Left ventricle myocardium inferior (tissue), 1 donor: ENCODE measurements at regions not wholly inside any gene's neighbourhood (a gene's known extent, or its start where the extent isn't known, plus 50 kb on each side); places are given as distances from the start of the nearest gene placed in this dataset.

Experiments
- DNase-seq: peaks from one replicate; pipeline ENCODE4 v3.0.0-alpha.2; 2020
- H3K27ac ChIP-seq: fragments of 200-600 bp; replicated peaks from 2 replicates; pipeline ENCODE4 v1.8.0; 2021
- H3K27me3 ChIP-seq: fragments of 200-600 bp; 2 replicates; pipeline ENCODE4 v1.8.0; 2021; ENCODE audit warnings: low read depth
- H3K36me3 ChIP-seq: fragments of 200-600 bp; 2 replicates; pipeline ENCODE4 v1.8.0; 2021
- H3K4me1 ChIP-seq: fragments of 200-600 bp; 2 replicates; pipeline ENCODE4 v1.8.0; 2021
- H3K4me3 ChIP-seq: fragments of 200-600 bp; 2 replicates; pipeline ENCODE4 v1.8.0; 2021; ENCODE audit warnings: mild to moderate bottlenecking, moderate library complexity
- H3K9me3 ChIP-seq: fragments of 200-600 bp; replicated peaks from 2 replicates; pipeline ENCODE4 v1.8.0; 2021
- CTCF ChIP-seq: fragments of 200-600 bp; IDR thresholded peaks from 2 replicates; pipeline ENCODE4 v1.8.0; 2021; ENCODE audit warnings: antibody characterized with exemption, mild to moderate bottlenecking, borderline replicate concordance
- intact Hi-C: fragments of 100-400 bp; cut with micrococcal nuclease; formaldehyde crosslinking; loops from one replicate; pipeline ENCODE4 v1.11.0; 2022
- donor health status: DM: no; HTN: yes; CAD: no; lungs with severe emphysema.

DNA sequence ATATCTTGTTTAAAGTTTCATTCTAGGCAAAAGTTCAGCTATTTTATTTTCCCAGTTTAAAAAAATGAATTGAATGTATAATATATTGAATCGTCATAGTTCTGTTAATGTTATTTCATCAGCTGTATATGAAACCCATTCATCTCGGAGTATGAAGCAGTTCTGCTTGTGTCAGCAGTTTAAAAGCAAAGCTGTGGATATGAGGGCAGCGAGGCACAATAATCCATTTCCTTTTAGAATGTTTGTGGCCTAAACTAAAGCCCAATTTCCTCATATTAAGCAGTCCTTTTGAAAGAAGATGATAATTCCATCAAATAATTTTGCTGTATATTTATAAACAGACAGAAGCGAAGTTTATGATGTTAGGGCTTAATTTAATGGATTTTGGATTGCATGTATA is 300.1 kb downstream of the SAMD5 start:
- Histone ChIP-seq H3K27me3 (no peaks in the 10 kb centered on the region), H3K27ac (no peak overlapping the region), H3K4me1 (no peaks in the 10 kb centered on the region), H3K9me3 (peaks cover 28% of the 10 kb centered on the region), H3K36me3 (no peaks in the 10 kb centered on the region), H3K4me3 (no peak overlapping the region)
- no peak for TF ChIP-seq CTCF
- DNase-seq, result no peak
- intact Hi-C loops, result no loop called here

GRCh38 chr6:147811913-147812629 is 303.6 kb downstream of the SAMD5 start:
- Histone ChIP-seq H3K4me3 (no peak overlapping the region), H3K27ac (no peak overlapping the region), H3K9me3 (peaks cover 10% of the 10 kb centered on the region), H3K4me1 (no peaks in the 10 kb centered on the region), H3K27me3 (no peaks in the 10 kb centered on the region), H3K36me3 (no peaks in the 10 kb centered on the region)
- no peak for DNase-seq
- intact Hi-C loops, result no loop called here
- TF ChIP-seq CTCF, result no peak

- Histone ChIP-seq H3K27me3 (no peaks in the 10 kb centered on the region), H3K27ac (no peak overlapping the region), H3K4me1 (no peaks in the 10 kb centered on the region), H3K36me3 (no peaks in the 10 kb centered on the region), H3K4me3 (no peak overlapping the region), H3K9me3 (no peaks in the 10 kb centered on the region)
- intact Hi-C loops, result no loop called here
- no peak for TF ChIP-seq CTCF
- DNase-seq, result no peak
These were observed 308.7 kb downstream of the SAMD5 start for GRCh38 chr6:147817042-147817689.

- no peak overlapping the region for H3K27ac ChIP-seq
- no peaks in the 10 kb centered on the region for H3K9me3 ChIP-seq
- no peak overlapping the region for H3K4me3 ChIP-seq
- H3K4me1 ChIP-seq, result no peaks in the 10 kb centered on the region
- intact Hi-C loops, result no loop called here
- no peaks in the 10 kb centered on the region for H3K36me3 ChIP-seq
- no peak for TF ChIP-seq CTCF
- no peak for DNase-seq
- no peaks in the 10 kb centered on the region for H3K27me3 ChIP-seq
These were observed 312.0 kb downstream of the SAMD5 start for GRCh38 chr6:147820520-147820919.

DNA sequence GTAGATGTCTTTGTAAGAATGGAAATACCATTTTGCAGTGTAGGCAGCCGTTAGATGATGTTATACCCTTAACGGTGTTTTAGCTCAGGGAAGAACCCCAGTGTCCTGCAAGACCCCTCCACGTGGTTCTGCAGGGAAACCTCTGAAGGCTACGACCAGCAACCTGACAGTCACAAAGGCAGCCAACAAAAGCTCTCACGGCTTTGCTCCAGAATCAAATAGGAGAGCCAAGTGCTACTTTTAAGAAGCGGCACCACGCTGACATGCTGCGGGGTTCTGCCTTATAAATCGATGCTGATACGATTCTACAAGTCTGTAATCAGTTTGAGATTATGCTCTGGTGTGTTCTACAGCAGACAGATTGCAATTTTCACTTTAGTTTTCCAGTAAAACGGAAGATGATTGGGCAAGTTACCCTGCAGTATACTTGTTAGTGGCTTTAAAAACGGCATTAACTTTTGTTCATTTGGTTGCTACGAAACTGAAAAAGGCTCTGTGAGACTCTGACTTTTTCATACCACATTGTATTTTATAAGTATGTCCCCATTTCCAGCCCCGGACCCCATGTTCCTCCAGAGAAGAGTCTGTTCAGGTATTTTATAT is 312.9 kb downstream of the SAMD5 start:
- Histone ChIP-seq H3K36me3 (no peaks in the 10 kb centered on the region), H3K4me3 (no peak overlapping the region), H3K27me3 (no peaks in the 10 kb centered on the region), H3K27ac (no peak overlapping the region), H3K4me1 (no peaks in the 10 kb centered on the region), H3K9me3 (no peaks in the 10 kb centered on the region)
- DNase-seq, result no peak
- no peak for TF ChIP-seq CTCF
- intact Hi-C loops, result no loop called here
